Breast epithelium (tissue), 3 donors: ENCODE measurements at regions not wholly inside any gene's neighbourhood (a gene's known extent, or its start where the extent isn't known, plus 50 kb on each side); places are given as distances from the start of the nearest gene placed in this dataset.

Experiments
- POLR2A ChIP-seq: fragments of 450-650 bp; IDR thresholded peaks from one replicate; pipeline ENCODE4 v1.6.1; 2016; ENCODE audit warnings: antibody characterized with exemption, mild to moderate bottlenecking, moderate library complexity
- POLR2AphosphoS5 ChIP-seq, 3 donors: sonication (generic); formaldehyde crosslinking; IDR thresholded peaks; one replicate each; pipeline ENCODE4 v1.6.1; 2017; ENCODE audit warnings: antibody characterized with exemption in 3 of 3
- TF ChIP-seq, protein P1 (sequence below), 3 donors: fragments of 450-650 bp; IDR thresholded peaks; one replicate each; pipeline ENCODE4 v1.5.1; 2016 to 2017; ENCODE audit warnings: antibody characterized with exemption in 3 of 3, mild to moderate bottlenecking in 3 of 3, moderate library complexity in 3 of 3

DNA sequence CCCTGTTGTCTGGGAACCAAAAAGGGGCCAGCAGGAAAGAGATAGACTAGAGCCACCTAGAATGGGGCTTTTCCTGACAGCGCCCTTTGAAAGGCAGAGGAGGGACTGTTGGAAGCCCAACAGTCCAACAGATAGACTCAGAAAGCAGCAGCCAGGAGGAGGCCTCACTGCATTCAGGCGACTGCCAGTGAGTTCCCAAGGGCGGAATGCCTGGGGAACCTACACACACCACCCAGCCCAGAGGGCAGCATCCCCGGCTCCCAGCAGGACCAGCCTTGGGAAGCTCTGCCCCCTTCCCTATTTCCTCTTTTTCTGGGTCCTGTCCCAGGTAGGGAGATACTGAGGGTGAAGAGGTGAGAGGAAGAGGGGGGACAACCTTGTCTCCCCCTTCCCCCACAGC lies 192.4 kb upstream of the KLF4 start:
- TF ChIP-seq, protein P1, sequence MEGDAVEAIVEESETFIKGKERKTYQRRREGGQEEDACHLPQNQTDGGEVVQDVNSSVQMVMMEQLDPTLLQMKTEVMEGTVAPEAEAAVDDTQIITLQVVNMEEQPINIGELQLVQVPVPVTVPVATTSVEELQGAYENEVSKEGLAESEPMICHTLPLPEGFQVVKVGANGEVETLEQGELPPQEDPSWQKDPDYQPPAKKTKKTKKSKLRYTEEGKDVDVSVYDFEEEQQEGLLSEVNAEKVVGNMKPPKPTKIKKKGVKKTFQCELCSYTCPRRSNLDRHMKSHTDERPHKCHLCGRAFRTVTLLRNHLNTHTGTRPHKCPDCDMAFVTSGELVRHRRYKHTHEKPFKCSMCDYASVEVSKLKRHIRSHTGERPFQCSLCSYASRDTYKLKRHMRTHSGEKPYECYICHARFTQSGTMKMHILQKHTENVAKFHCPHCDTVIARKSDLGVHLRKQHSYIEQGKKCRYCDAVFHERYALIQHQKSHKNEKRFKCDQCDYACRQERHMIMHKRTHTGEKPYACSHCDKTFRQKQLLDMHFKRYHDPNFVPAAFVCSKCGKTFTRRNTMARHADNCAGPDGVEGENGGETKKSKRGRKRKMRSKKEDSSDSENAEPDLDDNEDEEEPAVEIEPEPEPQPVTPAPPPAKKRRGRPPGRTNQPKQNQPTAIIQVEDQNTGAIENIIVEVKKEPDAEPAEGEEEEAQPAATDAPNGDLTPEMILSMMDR (IDR thresholded peaks at IDR 0.05), result no peak
- TF ChIP-seq POLR2A (no peak), POLR2AphosphoS5 (IDR thresholded peaks at IDR 0.05) (no peak)
